DOHH2 (cell line): ENCODE measurements at regions not wholly inside any gene's neighbourhood (a gene's known extent, or its start where the extent isn't known, plus 50 kb on each side); places are given as distances from the start of the nearest gene placed in this dataset.

ENCODE experiments used
- EZH2phosphoT487 ChIP-seq: fragments of 200-600 bp; sonication (generic); IDR thresholded peaks from 2 replicates; pipeline ENCODE4 v1.6.1; 2017; ENCODE audit warnings: borderline replicate concordance, mild to moderate bottlenecking, antibody characterized with exemption, low read length, moderate library complexity, mixed read lengths
- TF ChIP-seq, protein P1 (sequence below): fragments of 200-600 bp; sonication (generic); IDR thresholded peaks from one replicate; pipeline ENCODE4 v1.5.1; 2014; ENCODE audit warnings: antibody characterized with exemption, mild to moderate bottlenecking, low read depth, low read length; ENCODE audit not compliant: poor library complexity, severe bottlenecking

- TF ChIP-seq, protein P1, sequence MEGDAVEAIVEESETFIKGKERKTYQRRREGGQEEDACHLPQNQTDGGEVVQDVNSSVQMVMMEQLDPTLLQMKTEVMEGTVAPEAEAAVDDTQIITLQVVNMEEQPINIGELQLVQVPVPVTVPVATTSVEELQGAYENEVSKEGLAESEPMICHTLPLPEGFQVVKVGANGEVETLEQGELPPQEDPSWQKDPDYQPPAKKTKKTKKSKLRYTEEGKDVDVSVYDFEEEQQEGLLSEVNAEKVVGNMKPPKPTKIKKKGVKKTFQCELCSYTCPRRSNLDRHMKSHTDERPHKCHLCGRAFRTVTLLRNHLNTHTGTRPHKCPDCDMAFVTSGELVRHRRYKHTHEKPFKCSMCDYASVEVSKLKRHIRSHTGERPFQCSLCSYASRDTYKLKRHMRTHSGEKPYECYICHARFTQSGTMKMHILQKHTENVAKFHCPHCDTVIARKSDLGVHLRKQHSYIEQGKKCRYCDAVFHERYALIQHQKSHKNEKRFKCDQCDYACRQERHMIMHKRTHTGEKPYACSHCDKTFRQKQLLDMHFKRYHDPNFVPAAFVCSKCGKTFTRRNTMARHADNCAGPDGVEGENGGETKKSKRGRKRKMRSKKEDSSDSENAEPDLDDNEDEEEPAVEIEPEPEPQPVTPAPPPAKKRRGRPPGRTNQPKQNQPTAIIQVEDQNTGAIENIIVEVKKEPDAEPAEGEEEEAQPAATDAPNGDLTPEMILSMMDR, result no peak
- TF ChIP-seq EZH2phosphoT487, result no peak
Observed at GRCh38 chr2:239744706-239745340, 280.3 kb downstream of the NDUFA10 start.
